ENCODE measurements at regions not wholly inside any gene's neighbourhood (a gene's known extent, or its start where the extent isn't known, plus 50 kb on each side); places are given as distances from the start of the nearest gene placed in this dataset.

DNA sequence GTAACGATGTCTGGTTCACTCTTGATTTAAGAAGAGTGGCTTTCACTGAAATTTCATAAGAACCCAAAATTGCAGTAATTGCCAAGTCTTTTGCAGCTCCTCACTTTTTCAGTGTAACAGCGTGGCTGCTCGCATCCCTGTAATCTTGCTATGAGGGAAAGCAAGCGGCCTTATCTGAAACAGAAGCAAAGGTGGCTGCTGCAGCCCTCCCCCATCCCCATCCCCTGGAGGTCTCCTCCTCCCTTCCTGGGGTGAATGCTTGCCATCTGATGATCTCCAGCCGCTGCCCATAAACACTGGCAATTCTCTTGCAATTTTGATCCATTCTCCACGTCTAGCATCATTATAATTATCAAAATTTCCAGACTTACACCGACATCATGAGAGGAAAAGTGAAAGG, 182.5 kb upstream of the ASIC2 start:
- DNase-seq (ENCODE audit: low read depth in 2 of 2): no peak

DNA sequence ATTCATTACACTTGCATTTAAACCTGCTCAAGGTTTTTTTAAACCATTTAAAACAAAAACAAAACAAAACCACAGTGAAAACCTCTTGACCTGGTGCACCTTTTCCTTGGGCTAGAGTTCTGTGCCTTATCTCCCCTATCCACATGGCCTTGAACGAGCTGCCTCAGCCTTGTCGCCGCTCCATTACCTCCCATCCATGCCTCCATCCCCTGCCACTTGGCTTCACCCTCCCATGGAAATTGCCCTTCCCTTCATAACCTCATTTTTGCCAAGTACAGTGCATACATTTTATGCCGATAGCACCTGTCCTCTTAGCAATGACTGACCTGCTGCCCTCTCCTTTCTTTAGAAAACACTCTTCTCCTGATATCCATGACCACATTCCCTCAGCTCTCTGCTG, 188.6 kb upstream of the ASIC2 start:
- DNase-seq (ENCODE audit: low read depth in 2 of 2): no peak

DNA sequence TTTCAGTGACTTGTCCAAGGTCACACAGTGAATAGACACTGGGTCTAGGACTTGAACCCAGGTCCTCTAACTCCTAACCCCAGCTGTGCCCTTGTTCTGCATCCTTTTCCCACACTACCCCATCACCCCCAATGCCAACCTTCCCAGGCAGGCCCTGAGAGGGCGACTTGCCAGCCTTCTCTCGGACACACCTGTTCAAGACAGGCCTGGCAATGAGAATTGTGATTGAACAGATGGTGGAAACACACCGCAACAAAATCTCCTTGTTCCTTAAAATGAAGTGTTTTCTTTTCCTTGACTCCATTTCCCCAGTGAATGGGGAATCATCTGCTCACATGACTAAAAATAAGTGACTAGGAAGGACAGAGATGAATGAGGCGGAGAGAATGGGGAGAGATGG, 189.5 kb upstream of the ASIC2 start:
- no peak for DNase-seq (ENCODE audit: low read depth in 2 of 2)

DNA sequence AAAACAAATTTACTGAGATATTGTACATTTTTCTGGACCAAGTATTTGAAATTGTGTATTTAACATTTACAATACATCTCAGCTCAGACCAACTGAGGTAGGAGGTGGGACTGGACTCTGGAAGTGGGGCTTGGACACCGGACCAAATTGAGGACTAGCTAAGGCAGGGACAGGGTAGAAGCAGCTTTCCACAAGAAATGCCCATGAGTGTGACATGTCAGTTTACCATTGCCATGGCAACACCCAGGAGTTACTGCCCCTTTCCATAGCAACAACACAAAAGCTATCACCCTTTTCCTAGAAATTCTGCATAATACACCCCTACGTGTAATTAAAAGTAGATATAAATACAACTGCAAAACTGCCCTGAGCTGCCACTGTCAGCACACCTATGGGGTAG, 191.5 kb upstream of the ASIC2 start:
- no peak for DNase-seq (ENCODE audit: low read depth in 2 of 2)

DNA sequence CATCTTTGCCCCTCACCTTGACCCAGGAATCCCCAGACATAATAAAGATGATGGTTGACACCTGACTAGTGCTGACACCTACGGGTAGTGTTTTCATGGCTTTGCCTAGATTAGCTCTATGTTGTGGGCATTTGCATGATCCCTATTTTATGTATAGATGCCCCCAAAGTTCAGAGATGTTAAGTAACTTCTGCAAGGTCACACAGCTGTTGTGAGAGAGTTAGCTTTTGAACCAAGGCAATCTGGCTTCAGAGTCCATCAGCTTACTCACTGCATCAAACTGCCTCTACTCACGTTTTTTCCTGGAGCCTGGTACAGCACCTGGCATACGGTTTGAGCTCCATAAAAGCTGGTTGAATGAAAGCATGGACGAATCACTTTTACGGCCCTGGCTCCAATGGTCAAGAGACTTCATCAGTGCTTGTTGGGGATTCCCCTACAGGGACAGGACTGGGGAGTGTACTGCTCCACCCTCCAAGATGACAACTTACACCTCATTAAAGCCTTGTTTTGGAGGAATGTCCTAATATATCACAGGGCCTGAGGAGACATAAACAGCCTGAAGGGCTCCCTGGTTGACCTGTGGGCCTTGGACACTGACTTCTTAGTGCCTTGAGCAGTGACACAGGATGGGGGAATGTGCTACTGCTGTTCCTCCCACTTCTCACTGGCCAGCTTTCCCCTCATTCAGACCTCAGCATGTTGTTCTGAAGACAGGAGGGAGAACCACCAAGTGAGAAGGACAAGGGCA, 193.2 kb upstream of the ASIC2 start:
- no peak for DNase-seq (ENCODE audit: low read depth in 2 of 2)

DNA sequence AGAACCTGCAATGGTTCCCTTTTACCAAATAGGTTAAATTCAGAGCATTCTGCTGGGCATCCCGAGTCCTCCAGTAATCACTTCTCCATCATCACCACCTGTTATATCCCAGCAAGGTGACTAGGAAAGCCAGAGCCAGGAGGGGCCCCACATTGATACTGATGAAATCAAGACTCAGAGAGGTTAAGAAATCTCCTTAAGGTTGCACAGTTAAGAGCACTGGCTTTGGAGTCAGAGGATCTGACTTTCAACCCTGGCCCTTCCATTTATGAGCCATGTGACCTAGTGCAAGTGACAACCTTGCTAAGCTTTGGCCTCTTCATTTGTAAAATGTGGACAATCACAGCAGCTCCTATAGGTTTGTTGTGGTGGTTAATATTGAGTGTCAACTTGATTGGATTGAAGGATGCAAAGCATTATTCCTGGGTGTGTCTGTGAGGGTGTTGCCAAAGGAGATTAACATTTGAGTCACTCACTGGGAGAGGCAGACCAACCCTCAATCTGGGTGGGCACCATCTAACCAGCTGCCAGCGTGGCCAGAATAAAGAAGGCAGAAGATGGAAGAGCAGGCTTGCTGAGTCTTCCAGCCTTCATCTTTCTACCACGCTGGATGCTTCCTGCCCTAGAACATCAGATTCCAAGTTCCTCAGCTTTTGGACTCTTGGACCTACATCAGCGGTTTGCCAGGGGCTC, 194.2 kb upstream of the ASIC2 start:
- DNase-seq (ENCODE audit: low read depth in 2 of 2): no peak

DNA sequence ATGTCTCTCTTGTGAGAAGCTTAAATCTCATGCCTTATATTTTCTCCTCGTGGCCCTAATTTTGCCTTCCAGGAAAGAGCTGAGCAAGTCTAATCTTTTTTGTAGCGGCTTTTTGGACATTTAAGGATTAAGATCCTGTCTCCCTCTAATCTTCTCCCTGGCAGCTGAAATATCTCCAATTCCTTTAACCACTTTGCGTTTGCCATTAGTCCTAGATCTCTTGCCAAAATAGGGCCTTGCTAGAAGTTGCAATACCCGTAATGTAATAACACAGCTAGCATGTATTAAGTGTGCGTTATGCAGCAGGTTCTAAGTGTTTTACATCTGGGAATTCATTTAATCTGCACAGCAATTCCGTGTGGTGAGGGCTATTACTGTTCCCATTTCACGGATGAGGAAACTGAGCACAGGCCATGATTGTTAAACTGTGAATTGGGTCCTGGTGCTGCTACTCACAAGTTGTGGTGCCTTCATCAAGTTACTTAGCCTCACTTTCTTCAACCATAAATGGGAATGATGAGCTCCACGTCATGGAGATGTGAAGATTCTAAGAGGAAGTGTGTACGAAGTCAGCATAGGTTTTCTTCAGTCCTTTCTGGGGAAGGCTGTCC, 198.9 kb upstream of the ASIC2 start:
- no peak for DNase-seq (ENCODE audit: low read depth in 2 of 2)

DNA sequence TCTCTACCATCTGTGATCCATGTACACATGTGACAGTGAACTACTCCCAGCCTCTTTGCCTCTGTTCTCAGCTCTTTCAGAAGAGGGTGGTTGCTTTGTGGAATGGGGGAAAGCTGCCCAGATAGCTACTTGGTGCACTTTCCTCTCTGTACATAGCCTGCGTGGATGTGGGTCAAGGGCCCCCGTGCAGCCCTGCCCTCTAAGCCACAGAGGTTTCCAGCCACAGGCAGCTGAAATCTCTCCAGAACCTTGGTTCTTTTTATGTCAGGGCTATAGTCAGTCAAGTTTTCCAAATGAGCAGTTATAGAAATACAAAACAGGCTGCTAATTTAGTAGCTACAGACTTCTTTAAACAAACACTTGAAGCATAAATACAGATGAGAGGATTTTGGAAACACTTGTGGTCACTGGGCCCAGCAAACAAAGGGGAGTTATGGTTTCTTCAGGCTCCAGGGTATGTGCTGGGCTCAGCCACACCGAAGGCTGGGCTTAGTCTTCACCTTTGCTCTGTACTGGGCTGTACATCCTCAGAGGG, 199.7 kb upstream of the ASIC2 start:
- no peak for DNase-seq (ENCODE audit: low read depth in 2 of 2)

DNA sequence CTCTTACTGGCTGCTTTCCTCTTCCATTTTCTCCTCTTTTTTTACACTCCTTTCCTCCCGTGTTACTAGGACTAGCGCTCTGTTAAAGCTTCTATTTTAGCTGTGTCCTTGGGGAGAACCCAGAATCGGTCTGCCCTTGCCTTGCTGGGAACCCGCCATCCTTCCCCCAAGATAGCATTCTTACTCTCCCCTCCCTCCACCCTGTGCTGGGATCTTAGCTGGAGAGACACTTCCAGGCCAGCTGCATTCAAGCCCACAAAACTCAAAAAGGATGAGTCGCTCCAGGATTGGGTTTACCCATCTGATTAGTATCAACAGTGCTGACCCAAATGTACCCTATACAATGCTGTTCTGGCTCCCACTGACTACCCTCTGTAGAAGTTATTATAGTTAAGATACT, 200.5 kb upstream of the ASIC2 start:
- DNase-seq (ENCODE audit: low read depth in 2 of 2): no peak

DNA sequence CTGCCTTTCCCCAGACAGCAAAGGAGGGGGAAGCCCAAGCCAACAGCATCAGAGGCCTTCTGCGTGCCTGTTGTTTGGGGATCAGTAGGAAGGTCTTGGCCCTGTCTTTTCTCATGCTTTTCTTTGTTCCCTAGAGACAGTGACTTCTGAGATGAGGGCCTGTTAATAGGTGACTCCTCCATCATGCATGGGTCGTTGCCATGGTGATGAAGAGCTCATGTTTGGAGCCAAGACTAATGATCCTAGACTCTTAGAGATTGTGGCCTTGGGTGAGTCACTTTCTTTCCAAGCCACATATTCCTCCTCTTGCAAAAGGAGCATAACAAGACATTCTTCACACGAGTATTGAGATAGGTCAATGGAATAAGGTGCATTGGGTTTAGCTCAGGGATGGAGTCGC, 201.1 kb upstream of the ASIC2 start:
- no peak for DNase-seq (ENCODE audit: low read depth in 2 of 2)

DNA sequence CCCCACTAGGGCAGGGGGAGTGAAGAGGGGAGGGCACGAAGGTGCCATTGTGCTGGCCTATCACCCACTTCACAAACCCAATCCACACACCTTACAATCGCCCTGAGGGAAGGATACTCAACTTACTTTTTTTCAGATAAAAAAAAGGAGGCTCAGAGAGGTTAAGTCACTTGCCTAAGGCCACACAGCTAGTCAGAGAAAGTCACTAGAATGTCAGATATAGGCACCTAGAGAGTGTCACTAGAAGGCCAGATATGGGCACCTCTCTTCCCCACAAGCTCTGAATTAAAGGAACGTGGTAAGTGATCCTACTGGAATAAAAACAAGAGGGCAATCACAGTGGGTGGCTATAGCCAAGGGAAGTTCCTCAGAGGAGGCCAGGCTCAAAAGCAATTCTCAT, 204.5 kb upstream of the ASIC2 start:
- DNase-seq (ENCODE audit: low read depth in 2 of 2): no peak

DNA sequence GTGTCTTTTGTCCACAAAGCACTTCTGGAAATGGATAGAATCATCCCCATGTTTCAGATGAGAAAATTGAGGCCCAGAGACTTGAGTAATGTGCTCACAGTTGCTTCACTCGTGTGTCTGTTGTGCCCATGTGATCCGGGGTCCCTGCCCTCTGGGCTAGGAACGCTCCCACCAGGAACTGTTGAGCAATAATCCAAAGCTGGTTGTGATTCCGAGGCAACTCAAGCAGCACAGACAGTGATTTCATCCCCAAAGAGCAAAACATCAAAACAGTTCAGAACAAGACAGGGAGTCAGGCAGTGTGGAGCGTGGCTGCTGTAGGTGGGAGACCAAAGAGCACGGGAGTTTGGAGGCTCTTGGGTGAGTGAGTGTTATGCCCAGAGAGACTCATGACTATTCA, 205.0 kb upstream of the ASIC2 start:
- no peak for DNase-seq (ENCODE audit: low read depth in 2 of 2)

DNA sequence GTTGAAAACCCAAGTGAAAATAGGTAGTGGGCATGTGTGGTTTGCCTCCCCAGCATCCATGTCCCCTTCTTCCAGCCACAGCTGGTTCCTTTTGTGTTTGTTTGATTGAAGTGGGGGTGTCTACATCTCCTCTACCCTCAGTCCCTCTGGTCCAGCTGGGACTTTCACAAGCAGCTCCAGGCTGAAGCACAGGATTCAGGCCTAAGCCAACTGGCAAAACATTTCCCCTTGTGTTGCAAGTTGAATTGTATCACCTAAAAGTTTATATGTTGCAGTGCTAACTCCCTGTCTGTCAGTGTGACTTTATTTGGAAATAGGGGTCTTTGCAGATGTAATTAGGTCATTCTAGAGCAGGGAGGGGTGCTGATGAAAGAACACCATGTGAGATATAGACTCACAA, 205.9 kb upstream of the ASIC2 start:
- no peak for DNase-seq (ENCODE audit: low read depth in 2 of 2)

DNA sequence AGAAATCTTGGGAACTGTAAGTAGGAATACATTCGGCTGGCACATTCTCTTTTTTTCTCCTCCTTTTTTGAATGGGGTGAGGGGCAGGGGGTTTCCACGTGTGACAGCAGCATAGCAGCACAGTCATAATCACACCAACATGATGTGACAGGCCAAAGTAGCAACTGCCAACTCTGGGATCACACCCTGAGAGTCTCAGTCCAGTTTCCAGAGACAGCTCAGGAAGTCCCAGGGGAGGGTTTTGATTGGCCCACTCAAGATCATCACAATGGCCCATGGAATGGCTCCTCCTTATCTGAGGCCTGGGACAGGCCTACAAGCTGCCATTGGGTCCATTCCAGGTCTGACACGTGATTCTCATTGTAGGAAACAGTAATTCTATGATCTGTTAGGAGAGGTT, 207.1 kb upstream of the ASIC2 start:
- DNase-seq (ENCODE audit: low read depth in 2 of 2): no peak

DNA sequence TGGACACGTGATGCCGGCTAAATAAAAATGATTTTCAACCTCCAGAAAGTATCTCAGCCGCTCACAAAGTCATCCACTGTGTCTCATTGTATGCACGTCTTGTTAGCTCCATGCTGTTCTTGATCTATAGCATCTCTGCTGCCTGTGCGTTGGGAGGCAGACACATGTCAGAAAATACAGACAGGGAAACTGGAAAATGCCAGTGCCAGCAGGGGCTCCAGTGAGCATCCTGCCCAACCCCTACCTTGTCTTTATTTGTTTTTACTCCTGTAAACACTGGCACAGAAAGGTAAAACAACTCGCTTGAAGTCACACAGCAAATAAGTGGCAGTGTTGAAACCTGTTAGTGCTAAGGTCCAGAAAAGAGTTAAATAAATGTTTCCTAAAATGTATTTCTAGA, 208.1 kb upstream of the ASIC2 start:
- DNase-seq (ENCODE audit: low read depth in 2 of 2): no peak

DNA sequence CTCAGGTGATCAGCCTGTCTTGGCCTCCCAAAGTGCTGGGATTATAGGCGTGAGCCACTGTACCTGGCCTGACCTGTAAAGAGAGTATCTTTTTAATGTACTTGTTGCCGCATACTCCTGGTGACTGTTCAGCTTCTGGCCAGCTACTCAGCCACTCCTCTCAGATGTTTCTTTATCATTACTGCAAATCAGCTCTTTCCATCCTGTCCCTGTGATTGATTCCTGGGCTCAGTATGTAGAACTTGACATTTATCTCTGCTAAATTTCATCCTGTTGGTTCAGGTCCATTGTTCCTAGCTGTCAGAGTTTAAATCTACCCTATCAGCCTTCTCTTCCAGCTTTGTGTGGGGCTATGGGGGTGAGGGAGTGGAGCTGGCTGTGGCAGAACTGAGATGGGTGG, 211.5 kb upstream of the ASIC2 start:
- DNase-seq (ENCODE audit: low read depth in 2 of 2): no peak

DNA sequence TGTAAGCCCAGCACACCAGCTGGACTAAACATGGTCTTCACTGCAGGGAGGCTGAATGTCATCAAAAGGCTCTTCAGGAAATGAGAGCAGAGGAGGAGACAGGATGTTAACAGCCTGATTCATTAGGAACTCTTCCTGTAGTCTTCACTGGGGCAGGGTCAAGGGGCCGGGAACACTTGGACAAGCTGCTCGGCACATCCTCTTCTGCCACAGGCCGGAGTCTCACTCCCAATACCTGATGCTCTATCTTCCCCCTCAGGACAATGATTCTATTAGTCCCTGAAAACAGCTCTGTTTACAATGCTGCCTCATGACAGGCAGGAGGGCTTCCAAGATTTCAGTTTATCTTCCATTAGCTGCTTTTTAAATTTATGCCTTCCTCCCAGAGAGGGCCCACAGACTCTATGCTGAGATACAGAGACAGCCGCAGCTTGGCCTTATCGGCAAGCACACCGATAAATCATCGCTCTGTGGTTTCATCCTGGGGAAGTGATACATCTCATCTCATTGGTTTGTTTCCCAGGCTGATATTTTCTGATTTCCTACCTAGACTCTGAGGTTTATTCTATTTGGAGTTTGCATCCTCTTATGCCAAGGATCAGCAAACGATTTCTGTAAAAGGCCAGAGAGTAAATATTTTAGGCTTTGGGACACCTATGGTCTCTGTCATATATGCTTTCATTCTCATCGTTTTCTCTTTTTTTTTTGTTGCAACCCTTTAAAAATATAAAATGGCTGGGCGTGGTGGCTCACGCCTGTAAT, 214.0 kb upstream of the ASIC2 start:
- DNase-seq (ENCODE audit: low read depth in 2 of 2): no peak

DNA sequence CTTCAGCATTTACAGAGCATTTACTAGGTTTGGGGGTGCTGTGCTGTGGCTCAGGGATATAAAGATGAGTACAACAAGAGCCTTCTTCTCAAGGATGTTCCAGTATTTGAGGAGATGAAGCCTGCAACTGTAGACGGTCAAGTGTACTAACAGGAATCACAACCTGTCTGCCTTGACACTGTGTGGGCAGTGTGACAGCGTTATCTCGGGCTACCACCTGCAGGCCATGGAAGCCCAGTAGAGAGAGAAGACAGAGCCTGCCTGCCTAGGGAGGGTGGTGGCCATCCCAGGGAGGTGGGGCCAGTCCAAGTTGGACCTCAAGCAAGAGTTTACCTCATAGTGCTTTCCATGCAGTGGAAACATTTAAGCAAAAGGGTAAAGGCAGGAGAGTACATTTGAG, 215.1 kb upstream of the ASIC2 start:
- DNase-seq (ENCODE audit: low read depth in 2 of 2): no peak

DNA sequence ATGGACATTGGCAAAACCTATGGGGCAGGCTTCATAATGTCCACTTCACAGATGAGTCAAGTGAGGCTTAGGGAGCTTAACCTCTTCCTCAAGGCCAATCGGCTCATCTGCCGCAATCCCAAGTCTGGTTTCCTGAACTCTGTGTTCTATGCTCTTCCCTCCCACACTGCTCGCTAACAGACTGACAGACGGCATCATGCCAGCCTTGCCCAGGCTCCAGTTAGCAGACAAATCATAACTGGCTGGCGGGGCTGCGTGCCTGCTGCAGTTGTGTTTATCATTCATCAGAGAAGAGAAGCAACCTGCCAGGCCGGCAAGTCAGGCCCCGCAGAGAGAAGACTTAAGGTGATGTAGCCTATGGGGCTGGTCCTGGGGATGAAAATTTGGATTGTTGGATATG, 216.2 kb upstream of the ASIC2 start:
- no peak for DNase-seq (ENCODE audit: low read depth in 2 of 2)

DNA sequence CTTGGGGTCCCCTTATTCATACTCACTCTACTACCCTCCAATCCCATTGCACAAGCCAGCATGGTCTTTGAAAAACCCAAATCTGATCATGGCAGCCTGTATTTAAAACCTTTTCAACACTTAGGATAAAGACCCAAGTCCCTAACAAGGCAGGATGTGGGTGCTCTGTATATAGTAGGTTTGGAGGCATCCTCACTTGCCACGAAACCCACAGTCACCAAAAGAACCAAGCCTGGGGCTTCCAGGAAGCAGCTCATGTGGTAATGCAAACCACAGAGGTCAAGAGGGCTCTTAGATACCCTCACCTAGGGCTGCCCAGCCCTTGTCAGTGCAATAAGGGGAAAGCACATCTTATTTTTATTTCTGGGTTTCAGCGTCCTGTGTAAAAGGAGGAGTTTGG, 218.6 kb upstream of the ASIC2 start:
- no peak for DNase-seq (ENCODE audit: low read depth in 2 of 2)

DNA sequence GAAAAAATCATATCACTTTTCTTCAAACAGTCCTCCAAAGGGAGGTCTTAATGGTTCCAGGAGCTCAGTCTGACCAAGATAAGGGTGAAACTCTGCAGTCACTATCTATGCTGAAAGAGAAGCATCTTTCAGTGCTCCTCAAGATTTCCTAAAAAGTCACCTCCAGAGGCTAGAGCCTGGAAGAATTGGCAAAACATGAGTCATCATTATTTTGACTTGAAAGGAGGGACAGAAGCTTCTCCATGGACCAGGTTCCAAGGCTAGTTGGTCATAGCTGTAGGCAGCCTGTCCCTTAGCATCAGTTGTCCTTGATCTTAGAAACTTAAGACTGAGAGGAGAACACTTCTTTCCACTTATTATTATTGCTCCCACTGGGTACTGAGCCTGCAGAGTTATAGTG, 219.0 kb upstream of the ASIC2 start:
- DNase-seq (ENCODE audit: low read depth in 2 of 2): no peak

DNA sequence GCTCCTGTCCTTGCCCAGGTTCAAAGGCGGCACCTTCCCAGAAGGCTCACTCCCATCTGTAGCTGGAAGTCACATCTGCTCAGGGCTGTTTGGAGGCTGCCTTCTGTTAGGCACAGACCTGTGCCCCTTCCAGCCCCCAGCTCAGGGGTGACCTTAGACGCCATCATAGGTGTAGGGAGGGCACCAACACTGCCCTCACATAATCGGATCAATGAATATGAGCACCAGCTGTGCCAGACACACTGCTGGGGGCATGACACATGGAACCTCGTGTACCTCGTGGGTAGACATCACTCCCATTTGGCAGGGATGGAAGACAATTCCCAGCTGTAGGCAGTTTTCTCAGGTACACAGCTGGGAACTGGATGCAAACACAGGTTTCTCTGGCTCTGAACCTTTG, 220.7 kb upstream of the ASIC2 start:
- DNase-seq (ENCODE audit: low read depth in 2 of 2): no peak

All from stimulated activated CD4-positive, alpha-beta T cell treated with anti-CD3 and anti-CD28 coated beads, Interleukin-12 subunit alpha, Interleukin-12 subunit beta, amount 100 ng/mL, for 24 hours (primary cell).